ENCODE measurements at regions not wholly inside any gene's neighbourhood (a gene's known extent, or its start where the extent isn't known, plus 50 kb on each side); places are given as distances from the start of the nearest gene placed in this dataset.
A peak's percentile ranks its signal among the peaks of the same experiment; 100 is the strongest.

DNA sequence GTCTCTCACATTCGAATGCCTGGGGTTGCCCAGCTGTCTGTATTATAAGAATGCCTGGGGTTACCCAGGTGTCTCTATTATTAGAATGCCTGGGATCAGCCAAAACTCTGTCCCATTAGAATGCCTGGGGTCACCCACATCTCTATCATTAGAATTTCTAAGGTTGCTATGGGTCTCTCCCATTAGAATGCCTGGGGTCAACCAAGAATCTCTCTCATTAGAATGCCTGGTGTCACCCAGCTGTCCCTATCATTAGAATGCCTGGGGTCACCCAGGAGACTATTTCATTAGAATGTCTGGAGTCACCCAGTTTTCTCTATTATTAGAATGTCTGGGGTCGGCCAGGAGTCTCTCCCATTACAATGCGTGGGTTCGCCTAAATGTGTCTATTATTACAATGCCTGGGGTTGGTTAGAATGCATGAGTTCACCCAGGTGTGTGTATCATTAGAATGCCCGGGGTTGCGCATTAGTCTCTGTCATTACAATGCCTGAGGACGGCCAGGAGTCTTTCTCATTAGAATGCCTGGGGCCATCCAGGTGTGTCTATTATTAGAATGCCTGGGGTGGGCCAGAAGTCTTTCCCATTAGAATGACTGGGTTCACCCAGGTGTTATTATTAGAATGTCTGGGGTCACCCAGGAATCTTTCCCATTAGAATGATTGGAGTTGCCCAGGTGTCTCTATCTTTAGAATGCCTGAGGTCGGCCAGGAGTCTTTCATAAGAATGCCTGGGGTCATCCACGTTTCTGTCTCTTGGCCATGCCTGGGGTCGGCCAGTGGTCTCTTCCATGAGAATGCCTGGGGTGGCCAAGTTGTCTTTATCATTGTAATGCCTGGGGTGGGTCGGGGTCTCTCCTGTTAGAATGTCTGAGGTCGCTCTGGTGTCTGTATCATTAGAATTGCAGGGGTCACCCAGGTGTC is 59.6 kb downstream of the RNF187 start:
- DNase-seq = no peak

DNA sequence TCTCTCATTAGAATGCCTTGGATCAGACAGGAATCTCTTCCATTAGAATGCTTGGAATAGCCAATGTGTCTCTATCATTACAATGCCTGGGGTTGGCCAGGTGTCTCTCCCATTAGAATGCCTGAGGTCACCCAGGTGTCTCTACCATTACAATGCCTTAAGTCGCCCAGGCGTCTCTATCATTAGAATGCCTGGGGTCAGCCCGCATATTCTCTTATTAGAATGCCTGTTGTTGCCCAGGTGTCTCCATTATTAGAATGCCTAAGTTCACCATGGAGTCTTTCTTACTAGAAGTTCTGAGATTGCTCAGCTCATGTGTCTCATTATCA is 60.2 kb downstream of the RNF187 start:
- DNase-seq = no peak

DNA sequence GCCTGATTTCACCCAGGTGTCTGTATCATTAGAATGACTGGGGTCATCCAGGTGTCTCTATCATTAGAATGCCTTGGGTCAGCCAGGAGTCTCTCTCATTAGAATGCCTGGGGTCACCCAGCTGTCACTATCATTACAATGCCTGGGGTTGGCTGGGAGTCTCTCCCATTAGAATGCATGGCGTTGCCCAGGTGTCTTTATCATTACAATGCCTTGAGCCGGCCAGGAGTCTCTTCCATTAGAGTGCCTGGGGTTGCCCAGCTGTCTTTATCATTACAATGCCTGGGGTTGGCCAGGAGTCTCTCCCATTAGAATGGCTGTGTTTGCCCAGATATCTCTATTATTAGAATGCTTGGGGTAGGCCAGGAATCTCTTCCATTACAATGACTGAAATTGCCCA is 61.6 kb downstream of the RNF187 start:
- DNase-seq = no peak

DNA sequence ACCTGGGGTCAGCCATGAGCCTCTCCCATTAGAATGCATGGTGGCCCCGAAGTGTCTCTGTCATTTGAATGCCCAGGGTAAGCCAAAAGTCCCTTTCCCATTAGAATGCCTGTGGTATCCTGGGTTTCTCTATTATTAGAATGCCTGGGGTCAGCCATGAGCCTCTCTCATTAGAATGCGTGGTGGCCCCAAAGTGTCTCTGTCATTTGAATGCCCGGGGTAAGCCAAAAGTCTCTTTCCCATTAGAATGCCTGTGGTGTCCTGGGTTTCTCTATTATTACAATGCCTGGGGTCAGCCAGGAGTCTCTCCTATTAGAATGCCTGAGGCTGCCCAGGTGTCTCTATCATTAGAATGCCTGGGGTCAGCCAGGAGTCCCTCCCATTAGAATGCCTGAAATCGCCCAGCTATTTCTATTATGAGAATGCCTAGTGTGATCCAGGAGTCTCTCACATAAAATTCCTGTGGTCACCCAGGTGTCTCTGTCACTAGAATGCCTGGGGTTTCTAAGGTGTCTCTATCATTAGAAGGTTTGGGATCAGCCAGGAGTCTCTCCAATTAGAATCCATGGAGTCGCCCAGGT is 65.5 kb downstream of the RNF187 start:
- no peak for DNase-seq

DNA sequence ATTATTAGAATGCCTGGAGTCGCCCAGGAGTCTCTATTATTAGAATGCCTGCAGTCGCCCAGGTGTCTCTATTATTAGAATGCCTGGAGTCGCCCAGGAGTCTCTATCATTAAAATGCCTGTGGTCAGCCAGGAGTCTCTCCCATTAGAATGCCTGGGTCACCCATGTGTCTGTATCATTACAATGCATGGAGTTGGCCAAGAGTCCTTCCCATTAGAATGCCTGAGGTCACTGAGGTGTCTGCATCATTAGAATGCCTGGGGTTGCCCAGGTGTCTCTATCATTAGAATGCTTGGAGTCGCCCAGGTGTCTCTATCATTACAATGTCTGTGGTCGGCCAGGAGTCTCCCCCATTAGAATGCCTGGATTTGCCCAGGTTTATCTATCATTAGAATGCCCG is 66.9 kb downstream of the RNF187 start:
- no peak for DNase-seq

DNA sequence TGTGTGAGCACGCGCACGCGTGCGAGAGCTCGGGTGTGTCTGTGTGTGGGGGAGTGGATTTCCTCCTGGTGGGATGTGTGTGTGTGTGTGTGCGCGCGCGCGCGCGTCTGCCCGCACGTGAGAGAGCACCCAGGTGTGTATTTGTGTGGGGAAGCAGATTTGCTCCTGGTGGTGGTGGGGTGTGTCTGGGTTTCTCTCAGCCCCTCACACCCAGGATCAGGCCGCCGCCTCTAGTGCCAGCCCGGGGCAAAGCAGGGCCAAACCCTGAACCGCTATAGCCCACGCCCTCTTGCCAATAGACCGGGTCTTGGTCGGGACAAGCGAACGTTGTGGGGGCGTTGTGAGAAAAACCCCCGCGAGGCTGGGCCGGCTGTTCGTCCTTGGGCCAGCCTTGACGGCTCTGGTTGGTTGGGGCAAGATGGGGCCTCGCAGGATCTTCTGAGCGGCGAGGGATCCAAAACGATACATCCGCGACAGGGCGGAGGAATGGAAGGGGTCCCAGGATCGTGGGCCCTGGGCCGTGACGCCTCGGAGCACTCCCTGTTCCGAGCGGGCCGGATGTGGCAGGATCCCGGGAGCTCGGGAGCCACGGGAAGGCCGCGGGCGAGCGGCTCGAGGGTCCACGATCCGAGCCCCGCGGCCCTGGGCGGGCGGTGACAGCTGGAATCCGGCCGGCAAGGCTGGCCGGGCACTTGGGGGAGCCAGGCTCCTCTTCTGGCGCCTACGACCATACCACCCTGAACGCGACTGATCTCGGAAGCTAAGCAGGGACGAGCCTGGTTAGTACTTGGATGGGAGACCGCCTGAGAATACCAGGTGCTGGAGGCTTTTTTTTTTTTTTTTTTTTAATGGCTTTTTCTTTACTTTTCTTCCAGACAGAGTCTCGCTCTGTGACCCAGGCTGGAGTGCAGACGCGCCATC is 68.2 kb downstream of the RNF187 start:
- peak; percentile 24 to 40 for DNase-seq

DNA sequence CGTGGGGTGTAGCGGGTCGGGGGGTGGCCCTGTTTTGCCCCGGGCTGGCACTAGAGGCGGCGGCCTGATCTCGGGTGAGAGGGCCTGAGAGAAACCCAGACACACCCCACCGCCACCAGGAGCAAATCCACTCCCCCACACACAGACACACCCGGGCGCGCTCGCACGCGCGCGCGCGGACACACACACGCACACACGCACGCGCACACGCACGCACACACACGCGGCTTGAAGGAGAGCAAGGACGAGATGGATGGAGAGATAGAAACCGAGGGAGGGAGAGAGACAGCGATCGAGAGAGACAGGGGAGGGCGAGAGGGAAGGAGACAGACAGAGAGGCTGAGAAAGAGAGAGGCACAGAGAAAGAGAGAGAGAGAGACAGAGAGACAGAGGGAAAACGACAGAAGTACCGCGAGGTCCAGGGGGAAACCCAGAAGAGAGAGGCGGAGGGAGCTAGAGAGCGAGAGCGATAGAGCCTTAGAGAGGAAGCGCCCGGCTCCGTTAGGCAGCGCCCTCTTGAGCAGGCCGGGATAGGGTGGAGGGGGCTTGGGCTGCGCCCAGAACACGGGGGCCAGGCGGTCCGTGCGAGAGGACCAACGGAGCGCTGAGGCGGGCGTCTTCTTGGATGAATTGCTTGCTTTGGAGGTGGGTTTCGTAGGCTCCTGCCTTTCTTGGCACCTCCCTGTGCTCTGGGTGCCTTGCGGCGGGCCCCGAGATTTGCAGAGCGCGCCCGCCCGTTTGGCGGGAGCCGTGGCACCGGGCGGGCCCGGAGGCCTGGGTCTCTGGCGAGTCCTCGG is 69.7 kb downstream of the RNF187 start:
- peak; percentile 10 to 38 for DNase-seq

Data from activated CD4-positive, alpha-beta T cell treated with anti-CD3 and anti-CD28 coated beads, Interleukin-2, amount 50 U/mL, for 48 hours (primary cell).